Liver (tissue), 8 donors: ENCODE measurements at regions not wholly inside any gene's neighbourhood (a gene's known extent, or its start where the extent isn't known, plus 50 kb on each side); places are given as distances from the start of the nearest gene placed in this dataset.

Experiments used
- DNase-seq: peaks from one replicate; pipeline ENCODE4 v3.0.0-alpha.2; 2017; ENCODE audit warnings: low spot score
- H3K27ac ChIP-seq, 2 donors: one replicate each; pipeline ENCODE4 v1.7.0; 2013; ENCODE audit warnings: inconsistent platforms in 2 of 2, low read length in 2 of 2, control low read depth in 1 of 2, low read depth in 1 of 2, mild to moderate bottlenecking in 1 of 2
- H3K27me3 ChIP-seq, 4 donors: one replicate each; pipeline versions ENCODE4 v1.6.1 to v1.7.0; 2013; ENCODE audit warnings: low read length in 3 of 4, inconsistent platforms in 1 of 4, mild to moderate bottlenecking in 1 of 4, moderate library complexity in 1 of 4; ENCODE audit not compliant: control insufficient read depth in 4 of 4, insufficient read depth in 4 of 4
- H3K36me3 ChIP-seq, 4 donors: one replicate each; pipeline versions ENCODE4 v1.6.1 to v1.7.0; 2013; ENCODE audit warnings: low read length in 3 of 4, mild to moderate bottlenecking in 3 of 4, low read depth in 1 of 4, moderate library complexity in 1 of 4; ENCODE audit not compliant: control insufficient read depth in 4 of 4, insufficient read depth in 3 of 4
- H3K4me1 ChIP-seq, 4 donors: one replicate each; pipeline versions ENCODE4 v1.6.1 to v1.7.0; 2013; ENCODE audit warnings: low read length in 3 of 4, mild to moderate bottlenecking in 3 of 4, moderate library complexity in 1 of 4; ENCODE audit not compliant: control insufficient read depth in 4 of 4, insufficient read depth in 4 of 4
- H3K4me3 ChIP-seq, 3 donors: one replicate each; pipeline versions ENCODE4 v1.6.1 to v1.7.0; 2013; ENCODE audit warnings: low read length in 3 of 3, control low read depth in 1 of 3, low read depth in 1 of 3, mild to moderate bottlenecking in 1 of 3
- H3K9ac ChIP-seq, 2 donors: one replicate each; pipeline ENCODE4 v1.7.0; 2013; ENCODE audit warnings: low read length in 2 of 2, mild to moderate bottlenecking in 2 of 2, moderate library complexity in 2 of 2, control low read depth in 1 of 2, low read depth in 1 of 2
- H3K9me3 ChIP-seq, 4 donors: one replicate each; pipeline versions ENCODE4 v1.6.1 to v1.7.0; 2013; ENCODE audit warnings: low read length in 3 of 4; ENCODE audit not compliant: control insufficient read depth in 4 of 4
- EGR1 ChIP-seq, 2 donors: IDR thresholded peaks; 2 replicates each; pipeline ENCODE4 v1.6.1; 2016 to 2018; ENCODE audit warnings: antibody characterized with exemption in 2 of 2, low read depth in 2 of 2
- FOXA1 ChIP-seq: IDR thresholded peaks from 2 replicates; pipeline ENCODE4 v1.6.1; 2016; ENCODE audit warnings: antibody characterized with exemption
- FOXA2 ChIP-seq: IDR thresholded peaks from 2 replicates; pipeline ENCODE4 v1.6.1; 2016; ENCODE audit warnings: antibody characterized with exemption
- HNF4G ChIP-seq: IDR thresholded peaks from 2 replicates; pipeline ENCODE4 v1.6.1; 2016; ENCODE audit warnings: antibody characterized with exemption
- JUND ChIP-seq, 2 donors: IDR thresholded peaks; 2 replicates each; pipeline ENCODE4 v1.6.1; 2016; ENCODE audit warnings: antibody characterized with exemption in 2 of 2
- NR2F2 ChIP-seq: IDR thresholded peaks from 2 replicates; pipeline ENCODE4 v1.6.1; 2016; ENCODE audit warnings: antibody characterized with exemption
- RAD21 ChIP-seq, 2 donors: IDR thresholded peaks; 2 replicates each; pipeline ENCODE4 v1.6.1; 2016; ENCODE audit warnings: antibody characterized with exemption in 2 of 2, mild to moderate bottlenecking in 2 of 2
- RXRA ChIP-seq, 2 donors: IDR thresholded peaks; 2 replicates each; pipeline ENCODE4 v1.6.1; 2017 to 2018; ENCODE audit warnings: antibody characterized with exemption in 2 of 2, mild to moderate bottlenecking in 1 of 2
- SP1 ChIP-seq: IDR thresholded peaks from 2 replicates; pipeline ENCODE4 v1.6.1; 2018; ENCODE audit warnings: antibody characterized with exemption, mild to moderate bottlenecking
- YY1 ChIP-seq: IDR thresholded peaks from 2 replicates; pipeline ENCODE4 v1.6.1; 2016; ENCODE audit warnings: antibody characterized with exemption, mild to moderate bottlenecking
- whole genome bisulfite sequencing: extraction: QIAGEN DNeasy Blood & Tissue Kit; methylation state at CpG from one replicate; pipeline ENCODE4 v1.1.7; 2013; 5-methylcytosine and 5-hydroxymethylcytosine counted together
- TF ChIP-seq, protein P1 (sequence below): IDR thresholded peaks from 2 replicates; pipeline ENCODE4 v1.6.1; 2016; ENCODE audit warnings: antibody characterized with exemption
- TF ChIP-seq, protein P2 (sequence below): fragments of 150-350 bp; IDR thresholded peaks from 2 replicates; pipeline ENCODE4 v1.5.1; 2017; ENCODE audit warnings: improper control_type of control experiment, low read depth, low read length; ENCODE audit not compliant: missing input control
- TF ChIP-seq, protein P3 (sequence below): IDR thresholded peaks from 2 replicates; pipeline ENCODE4 v1.6.1; 2016; ENCODE audit warnings: antibody characterized with exemption
- donor health status: healthy.
- donor health status: healthy.
- donor health status: healthy.
- donor health status: healthy.
- donor health status: healthy.

DNA sequence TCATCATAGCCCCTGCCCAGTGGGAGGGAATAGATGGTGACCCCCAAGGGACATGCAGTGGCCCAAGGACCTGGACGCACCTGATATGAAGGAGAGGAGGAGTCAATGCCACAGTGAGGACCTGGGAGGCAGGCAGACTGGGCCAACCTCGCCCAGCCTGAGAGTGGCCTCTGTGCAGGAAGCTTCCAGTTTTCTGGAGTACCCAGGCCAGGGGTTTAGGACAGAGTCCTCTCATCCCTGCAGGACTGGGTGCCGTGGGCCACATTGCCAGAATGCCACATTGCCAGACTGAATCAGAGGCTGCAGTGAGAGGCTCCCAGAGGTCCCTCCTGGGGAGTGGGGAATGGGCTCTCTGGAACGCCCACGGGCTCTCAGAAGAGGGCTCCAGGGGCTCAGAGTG lies 82.9 kb upstream of the VSTM2B start:
- DNase-seq = no peak
- Histone ChIP-seq H3K36me3 (no peaks in the 10 kb centered on the region), H3K27ac (no peak overlapping the region), H3K4me3 (no peak overlapping the region), H3K9me3 (peaks cover 0 to 2% (median under 1%) of the 10 kb centered on the region in 4 donors), H3K9ac (no peak overlapping the region), H3K27me3 (no peaks in the 10 kb centered on the region), H3K4me1 (no peaks in the 10 kb centered on the region)
- WGBS = 57% methylated on average over 5 of the region's 5 CpGs
- TF ChIP-seq SP1 (no peak), FOXA1 (no peak), RAD21 (IDR thresholded peaks at IDR 0.05) (no peak), HNF4G (no peak), YY1 (no peak)

DNA sequence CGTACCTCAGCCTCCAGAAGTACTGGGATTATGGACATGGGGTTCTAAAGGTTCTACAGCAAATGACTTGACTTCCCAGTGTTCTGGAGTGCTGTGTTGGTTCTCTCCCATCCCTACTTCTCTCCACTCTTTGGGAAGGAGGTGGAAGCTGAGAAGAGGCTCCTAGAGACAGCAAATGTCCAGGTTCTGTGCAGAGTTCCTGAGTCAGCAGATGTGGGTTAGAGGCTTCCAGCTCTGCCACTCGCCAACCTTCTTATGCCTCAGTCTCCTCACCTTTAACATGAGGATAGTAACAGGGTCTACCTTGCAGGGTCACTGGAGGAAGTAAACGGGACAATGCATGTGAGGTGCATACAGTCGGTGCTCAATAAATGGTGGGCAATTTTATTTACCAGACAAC lies 80.5 kb upstream of the VSTM2B start:
- Histone ChIP-seq H3K4me1 (no peaks in the 10 kb centered on the region), H3K27me3 (no peaks in the 10 kb centered on the region), H3K4me3 (no peak overlapping the region), H3K36me3 (no peaks in the 10 kb centered on the region), H3K9me3 (peaks cover 0 to 1% (median 0%) of the 10 kb centered on the region in 4 donors), H3K27ac (no peak overlapping the region), H3K9ac (no peak overlapping the region)
- DNase-seq = no peak
- WGBS = 54% methylated on average over 4 of the region's 4 CpGs
- no peak for TF ChIP-seq EGR1 (IDR thresholded peaks at IDR 0.05; ENCODE audit: low read depth in 2 of 2)
- TF ChIP-seq RAD21 (IDR thresholded peaks at IDR 0.05) = no peak
- TF ChIP-seq NR2F2 = no peak
- TF ChIP-seq RXRA (IDR thresholded peaks at IDR 0.05) = no peak
- TF ChIP-seq JUND (IDR thresholded peaks at IDR 0.05) = no peak

DNA sequence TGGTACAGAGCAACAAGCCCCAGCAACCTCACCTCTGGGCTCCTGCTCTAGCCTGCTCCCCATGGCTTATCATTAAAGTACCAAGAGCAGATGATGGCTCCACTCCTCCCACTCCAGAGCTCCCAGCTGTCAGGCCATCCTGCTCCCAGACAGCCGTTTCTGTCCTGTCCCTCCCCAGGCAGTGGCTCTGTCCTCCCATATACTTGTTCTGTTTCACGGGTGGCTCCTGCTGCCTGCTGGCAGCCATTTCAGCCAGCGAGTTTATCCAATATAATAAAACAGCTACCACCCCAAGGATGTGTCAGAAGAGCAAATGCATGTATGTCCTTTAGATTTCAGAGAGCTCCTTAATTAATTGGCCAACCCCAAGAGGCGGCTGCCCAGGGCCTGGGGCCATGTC lies 79.4 kb upstream of the VSTM2B start:
- TF ChIP-seq EGR1 (IDR thresholded peaks at IDR 0.05; ENCODE audit: low read depth in 2 of 2) (no peak), FOXA2 (no peak)
- TF ChIP-seq, protein P1, sequence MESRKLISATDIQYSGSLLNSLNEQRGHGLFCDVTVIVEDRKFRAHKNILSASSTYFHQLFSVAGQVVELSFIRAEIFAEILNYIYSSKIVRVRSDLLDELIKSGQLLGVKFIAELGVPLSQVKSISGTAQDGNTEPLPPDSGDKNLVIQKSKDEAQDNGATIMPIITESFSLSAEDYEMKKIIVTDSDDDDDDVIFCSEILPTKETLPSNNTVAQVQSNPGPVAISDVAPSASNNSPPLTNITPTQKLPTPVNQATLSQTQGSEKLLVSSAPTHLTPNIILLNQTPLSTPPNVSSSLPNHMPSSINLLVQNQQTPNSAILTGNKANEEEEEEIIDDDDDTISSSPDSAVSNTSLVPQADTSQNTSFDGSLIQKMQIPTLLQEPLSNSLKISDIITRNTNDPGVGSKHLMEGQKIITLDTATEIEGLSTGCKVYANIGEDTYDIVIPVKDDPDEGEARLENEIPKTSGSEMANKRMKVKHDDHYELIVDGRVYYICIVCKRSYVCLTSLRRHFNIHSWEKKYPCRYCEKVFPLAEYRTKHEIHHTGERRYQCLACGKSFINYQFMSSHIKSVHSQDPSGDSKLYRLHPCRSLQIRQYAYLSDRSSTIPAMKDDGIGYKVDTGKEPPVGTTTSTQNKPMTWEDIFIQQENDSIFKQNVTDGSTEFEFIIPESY = no peak
- TF ChIP-seq, protein P2, sequence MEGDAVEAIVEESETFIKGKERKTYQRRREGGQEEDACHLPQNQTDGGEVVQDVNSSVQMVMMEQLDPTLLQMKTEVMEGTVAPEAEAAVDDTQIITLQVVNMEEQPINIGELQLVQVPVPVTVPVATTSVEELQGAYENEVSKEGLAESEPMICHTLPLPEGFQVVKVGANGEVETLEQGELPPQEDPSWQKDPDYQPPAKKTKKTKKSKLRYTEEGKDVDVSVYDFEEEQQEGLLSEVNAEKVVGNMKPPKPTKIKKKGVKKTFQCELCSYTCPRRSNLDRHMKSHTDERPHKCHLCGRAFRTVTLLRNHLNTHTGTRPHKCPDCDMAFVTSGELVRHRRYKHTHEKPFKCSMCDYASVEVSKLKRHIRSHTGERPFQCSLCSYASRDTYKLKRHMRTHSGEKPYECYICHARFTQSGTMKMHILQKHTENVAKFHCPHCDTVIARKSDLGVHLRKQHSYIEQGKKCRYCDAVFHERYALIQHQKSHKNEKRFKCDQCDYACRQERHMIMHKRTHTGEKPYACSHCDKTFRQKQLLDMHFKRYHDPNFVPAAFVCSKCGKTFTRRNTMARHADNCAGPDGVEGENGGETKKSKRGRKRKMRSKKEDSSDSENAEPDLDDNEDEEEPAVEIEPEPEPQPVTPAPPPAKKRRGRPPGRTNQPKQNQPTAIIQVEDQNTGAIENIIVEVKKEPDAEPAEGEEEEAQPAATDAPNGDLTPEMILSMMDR = no peak
- TF ChIP-seq, protein P3, sequence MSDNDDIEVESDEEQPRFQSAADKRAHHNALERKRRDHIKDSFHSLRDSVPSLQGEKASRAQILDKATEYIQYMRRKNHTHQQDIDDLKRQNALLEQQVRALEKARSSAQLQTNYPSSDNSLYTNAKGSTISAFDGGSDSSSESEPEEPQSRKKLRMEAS = no peak
- DNase-seq = no peak
- WGBS = 66% methylated on average over 4 of the region's 4 CpGs

More for the DNA sequence above, 79.4 kb upstream of the VSTM2B start:
- H3K27me3 ChIP-seq = no peaks in the 10 kb centered on the region
- no peak overlapping the region for H3K9ac ChIP-seq
- H3K36me3 ChIP-seq = no peaks in the 10 kb centered on the region
- H3K4me1 ChIP-seq = no peaks in the 10 kb centered on the region
- no peak overlapping the region for H3K4me3 ChIP-seq
- H3K9me3 ChIP-seq = peaks cover 0 to 1% (median 0%) of the 10 kb centered on the region in 4 donors
- no peak overlapping the region for H3K27ac ChIP-seq
